Limb (tissue), 2 donors: ENCODE measurements at regions not wholly inside any gene's neighbourhood (a gene's known extent, or its start where the extent isn't known, plus 50 kb on each side); places are given as distances from the start of the nearest gene placed in this dataset.
"Not testable (repeated sequence)": the region's sequence is repeated elsewhere in the genome, so short reads cannot be mapped to it uniquely, and the experiment has no call there.

Experiments
- DNase-seq, 2 donors: peaks; one replicate each; pipeline ENCODE4 v3.0.0-alpha.2; 2016; ENCODE audit errors: extremely low spot score in 2 of 2

GRCh38 chr7:94104301-94104700 is 100.1 kb upstream of the BET1 start:
- no peak for DNase-seq

- no peak for DNase-seq
These were observed 105.4 kb upstream of the BET1 start for GRCh38 chr7:94109556-94109955.

- no peak for DNase-seq
These were observed 106.9 kb upstream of the BET1 start for GRCh38 chr7:94111009-94111408.

- no peak for DNase-seq
These were observed 111.2 kb upstream of the BET1 start for GRCh38 chr7:94115316-94115715.

GRCh38 chr7:94123136-94123535 is 119.0 kb upstream of the BET1 start:
- DNase-seq, result no peak

- DNase-seq, result peak in 1 of 2 donors; percentile 7
These were observed 122.9 kb upstream of the BET1 start for GRCh38 chr7:94127026-94127425.

GRCh38 chr7:94128072-94128471 is 123.9 kb upstream of the BET1 start:
- no peak for DNase-seq

- DNase-seq, result peak in 1 of 2 donors; percentile 10
These were observed 125.4 kb upstream of the BET1 start for GRCh38 chr7:94129443-94130140.

GRCh38 chr7:94130716-94131115 is 126.6 kb upstream of the BET1 start:
- DNase-seq, result no peak

GRCh38 chr7:94133460-94133859 is 129.3 kb upstream of the BET1 start:
- no peak for DNase-seq

- DNase-seq, result no peak
These were observed 131.0 kb upstream of the BET1 start for GRCh38 chr7:94135180-94135579.

- no peak for DNase-seq
These were observed 138.1 kb upstream of the BET1 start for GRCh38 chr7:94142281-94142680.

GRCh38 chr7:94145602-94146001 is 141.4 kb upstream of the BET1 start:
- no peak for DNase-seq

GRCh38 chr7:94146408-94146807 is 142.3 kb upstream of the BET1 start:
- peak in 1 of 2 donors; percentile 23 for DNase-seq

- no peak for DNase-seq
These were observed 145.8 kb upstream of the BET1 start for GRCh38 chr7:94149789-94150545.

GRCh38 chr7:94154182-94154581 is 150.0 kb upstream of the BET1 start:
- no peak for DNase-seq

- DNase-seq, result no peak
These were observed 150.7 kb upstream of the BET1 start for GRCh38 chr7:94154858-94155257.

GRCh38 chr7:94157659-94158306 is 153.6 kb upstream of the BET1 start:
- not testable (repeated sequence) for DNase-seq

GRCh38 chr7:94160719-94161435 is 156.7 kb upstream of the BET1 start:
- DNase-seq, result no peak

- DNase-seq, result no peak
These were observed 157.3 kb upstream of the BET1 start for GRCh38 chr7:94161476-94161875.

GRCh38 chr7:94169682-94170081 is 165.5 kb upstream of the BET1 start:
- DNase-seq, result no peak

GRCh38 chr7:94170836-94171235 is 166.7 kb upstream of the BET1 start:
- no peak for DNase-seq
